Tibial nerve (tissue), 4 donors: ENCODE measurements at regions not wholly inside any gene's neighbourhood (a gene's known extent, or its start where the extent isn't known, plus 50 kb on each side); places are given as distances from the start of the nearest gene placed in this dataset.

Experiments
- DNase-seq, 2 donors: peaks; one replicate each; pipeline ENCODE4 v3.0.0-alpha.2; 2019; ENCODE audit warnings: low spot score in 2 of 2
- H3K27ac ChIP-seq, 4 donors: fragments of 200-600 bp; sonication (generic) in 3 of 4; one replicate each; pipeline ENCODE4 v1.5.1; 2017 to 2019; ENCODE audit warnings: mild to moderate bottlenecking in 1 of 4
- H3K27me3 ChIP-seq, 2 donors: fragments of 200-600 bp; sonication (generic) in 1 of 2; one replicate each; pipeline versions ENCODE4 v1.5.1 to v1.6.0; 2017 to 2019
- H3K36me3 ChIP-seq, 3 donors: fragments of 200-600 bp; sonication (generic); one replicate each; pipeline ENCODE4 v1.5.1; 2018 to 2019
- H3K4me1 ChIP-seq, 4 donors: fragments of 200-600 bp; sonication (generic) in 3 of 4; one replicate each; pipeline ENCODE4 v1.5.1; 2017 to 2019
- H3K4me3 ChIP-seq, 4 donors: fragments of 200-600 bp; sonication (generic) in 3 of 4; one replicate each; pipeline ENCODE4 v1.5.1; 2017 to 2019; ENCODE audit warnings: mild to moderate bottlenecking in 1 of 4, moderate library complexity in 1 of 4
- H3K9me3 ChIP-seq, 4 donors: fragments of 200-600 bp; sonication (generic) in 3 of 4; one replicate each; pipeline ENCODE4 v1.5.1; 2017 to 2019
- CTCF ChIP-seq, 5 experiments: fragments of 200-600 bp in 3 of 5; fragments of 450-650 bp in 2 of 5; sonication (generic) in 3 of 5; IDR thresholded peaks; one replicate each; pipeline ENCODE4 v1.5.1; 2016 to 2019; ENCODE audit warnings: antibody characterized with exemption in 5 of 5, mild to moderate bottlenecking in 3 of 5, moderate library complexity in 2 of 5
- EP300 ChIP-seq, 2 donors: sonication (generic); formaldehyde crosslinking; IDR thresholded peaks; one replicate each; pipeline ENCODE4 v1.6.1; 2017; ENCODE audit warnings: antibody characterized with exemption in 2 of 2, mild to moderate bottlenecking in 1 of 2
- POLR2A ChIP-seq, 2 donors: fragments of 450-650 bp; IDR thresholded peaks; one replicate each; pipeline ENCODE4 v1.6.1; 2017; ENCODE audit warnings: antibody characterized with exemption in 2 of 2, mild to moderate bottlenecking in 2 of 2, moderate library complexity in 2 of 2
- WGBS, 2 donors: methylation state at CpG; one replicate each; pipeline ENCODE4 v1.1.5; 2018; 5-methylcytosine and 5-hydroxymethylcytosine counted together

GRCh38 chr9:28007097-28007817 lies 434.0 kb upstream of the C9orf72 start:
- H3K9me3 ChIP-seq = no peaks in the 10 kb centered on the region
- 82 to 83% methylated on average over 7 of the region's 7 CpGs for WGBS, 2 donors
- no peak overlapping the region for H3K27ac ChIP-seq
- no peak for DNase-seq
- no peak for TF ChIP-seq CTCF (IDR thresholded peaks at IDR 0.05)
- no peak for TF ChIP-seq POLR2A (IDR thresholded peaks at IDR 0.05)
- no peak for TF ChIP-seq EP300 (IDR thresholded peaks at IDR 0.05)
- no peaks in the 10 kb centered on the region for H3K27me3 ChIP-seq
- H3K4me3 ChIP-seq = no peak overlapping the region
- H3K4me1 ChIP-seq = no peaks in the 10 kb centered on the region
- H3K36me3 ChIP-seq = no peaks in the 10 kb centered on the region

- TF ChIP-seq POLR2A (IDR thresholded peaks at IDR 0.05) = no peak
- no peak for TF ChIP-seq EP300 (IDR thresholded peaks at IDR 0.05)
- TF ChIP-seq CTCF (IDR thresholded peaks at IDR 0.05) = no peak
- Histone ChIP-seq H3K27ac (no peak overlapping the region), H3K4me3 (no peak overlapping the region), H3K4me1 (no peaks in the 10 kb centered on the region), H3K27me3 (no peaks in the 10 kb centered on the region), H3K36me3 (no peaks in the 10 kb centered on the region), H3K9me3 (no peaks in the 10 kb centered on the region)
- DNase-seq = no peak
Observed at GRCh38 chr9:28014212-28014611, 440.9 kb upstream of the C9orf72 start.

- no peaks in the 10 kb centered on the region for H3K4me1 ChIP-seq
- DNase-seq = no peak
- no peaks in the 10 kb centered on the region for H3K27me3 ChIP-seq
- 49 to 54% methylated on average over 6 of the region's 6 CpGs for WGBS, 2 donors
- H3K9me3 ChIP-seq = no peaks in the 10 kb centered on the region
- TF ChIP-seq POLR2A (IDR thresholded peaks at IDR 0.05) = no peak
- TF ChIP-seq EP300 (IDR thresholded peaks at IDR 0.05) = no peak
- H3K27ac ChIP-seq = no peak overlapping the region
- no peak overlapping the region for H3K4me3 ChIP-seq
- H3K36me3 ChIP-seq = no peaks in the 10 kb centered on the region
Observed at GRCh38 chr9:28024676-28025075, 451.4 kb upstream of the C9orf72 start.

- H3K27ac ChIP-seq = no peak overlapping the region
- no peaks in the 10 kb centered on the region for H3K9me3 ChIP-seq
- WGBS, 2 donors = 50 to 63% methylated on average over 2 of the region's 2 CpGs
- no peaks in the 10 kb centered on the region for H3K4me1 ChIP-seq
- no peaks in the 10 kb centered on the region for H3K36me3 ChIP-seq
- no peak overlapping the region for H3K4me3 ChIP-seq
- H3K27me3 ChIP-seq = no peaks in the 10 kb centered on the region
- TF ChIP-seq CTCF (IDR thresholded peaks at IDR 0.05) (no peak), EP300 (IDR thresholded peaks at IDR 0.05) (no peak), POLR2A (IDR thresholded peaks at IDR 0.05) (no peak)
- DNase-seq = no peak
Observed at GRCh38 chr9:28025186-28025585, 451.9 kb upstream of the C9orf72 start.

GRCh38 chr9:28031521-28032267 lies 458.4 kb upstream of the C9orf72 start:
- no peak overlapping the region for H3K27ac ChIP-seq
- no peaks in the 10 kb centered on the region for H3K4me1 ChIP-seq
- no peaks in the 10 kb centered on the region for H3K27me3 ChIP-seq
- no peaks in the 10 kb centered on the region for H3K9me3 ChIP-seq
- H3K4me3 ChIP-seq = no peak overlapping the region
- whole genome bisulfite sequencing, 2 donors = 82 to 85% methylated on average over 5 of the region's 5 CpGs
- H3K36me3 ChIP-seq = no peaks in the 10 kb centered on the region
- DNase-seq = no peak
- TF ChIP-seq CTCF (IDR thresholded peaks at IDR 0.05) (no peak), POLR2A (IDR thresholded peaks at IDR 0.05) (no peak), EP300 (IDR thresholded peaks at IDR 0.05) (no peak)
